HepG2 (cell line): ENCODE measurements at regions not wholly inside any gene's neighbourhood (a gene's known extent, or its start where the extent isn't known, plus 50 kb on each side); places are given as distances from the start of the nearest gene placed in this dataset.

ENCODE experiments used
- GTF3A ChIP-seq: sonication (generic); formaldehyde crosslinking; conservative IDR thresholded peaks from 2 replicates; pipeline ENCODE4 v1.4.0; 2020; ENCODE audit warnings: mild to moderate bottlenecking, missing genetic modification reagents
- MIER2 ChIP-seq: IDR thresholded peaks from 2 replicates; pipeline ENCODE4 v1.6.1; 2016; ENCODE audit warnings: missing biosample characterization, missing genetic modification reagents
- SP2 ChIP-seq: sonication (generic); formaldehyde crosslinking; IDR thresholded peaks from 2 replicates; pipeline ENCODE4 v1.5.1; 2020; ENCODE audit warnings: mild to moderate bottlenecking, missing genetic modification reagents
- SRSF9 ChIP-seq: fragments of 200-400 bp; formaldehyde crosslinking; IDR thresholded peaks from 2 replicates; pipeline ENCODE4 v1.6.1; 2018; ENCODE audit warnings: borderline replicate concordance, mild to moderate bottlenecking, low read depth, low read length; ENCODE audit not compliant: insufficient read depth, poor library complexity, severe bottlenecking
- TF ChIP-seq, protein P1 (sequence below): sonication (generic); formaldehyde crosslinking; IDR thresholded peaks from 2 replicates; pipeline ENCODE4 v1.4.0; 2020; ENCODE audit warnings: missing genetic modification reagents, mild to moderate bottlenecking, borderline replicate concordance

DNA sequence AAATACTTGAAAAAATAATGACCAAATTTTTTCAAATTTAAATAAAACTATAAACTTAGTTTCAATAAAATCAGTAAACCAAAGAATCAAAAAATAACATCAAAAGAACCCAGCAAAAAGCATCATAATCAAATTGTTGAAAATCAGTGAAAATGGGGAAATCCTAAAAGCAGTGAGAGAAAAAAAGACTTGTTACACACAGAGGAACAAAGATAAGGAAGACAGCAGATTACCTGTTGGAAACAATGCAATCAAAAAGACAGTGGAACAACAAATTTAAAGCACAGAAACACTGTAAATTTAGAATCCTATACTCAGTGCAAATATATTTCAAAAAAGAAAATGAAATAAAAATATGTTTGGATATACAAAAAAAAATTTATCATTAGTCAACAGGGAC, 156.2 kb upstream of the LMCD1 start:
- TF ChIP-seq SP2 (CRISPR knock-in tag) = no peak
- TF ChIP-seq, protein P1, sequence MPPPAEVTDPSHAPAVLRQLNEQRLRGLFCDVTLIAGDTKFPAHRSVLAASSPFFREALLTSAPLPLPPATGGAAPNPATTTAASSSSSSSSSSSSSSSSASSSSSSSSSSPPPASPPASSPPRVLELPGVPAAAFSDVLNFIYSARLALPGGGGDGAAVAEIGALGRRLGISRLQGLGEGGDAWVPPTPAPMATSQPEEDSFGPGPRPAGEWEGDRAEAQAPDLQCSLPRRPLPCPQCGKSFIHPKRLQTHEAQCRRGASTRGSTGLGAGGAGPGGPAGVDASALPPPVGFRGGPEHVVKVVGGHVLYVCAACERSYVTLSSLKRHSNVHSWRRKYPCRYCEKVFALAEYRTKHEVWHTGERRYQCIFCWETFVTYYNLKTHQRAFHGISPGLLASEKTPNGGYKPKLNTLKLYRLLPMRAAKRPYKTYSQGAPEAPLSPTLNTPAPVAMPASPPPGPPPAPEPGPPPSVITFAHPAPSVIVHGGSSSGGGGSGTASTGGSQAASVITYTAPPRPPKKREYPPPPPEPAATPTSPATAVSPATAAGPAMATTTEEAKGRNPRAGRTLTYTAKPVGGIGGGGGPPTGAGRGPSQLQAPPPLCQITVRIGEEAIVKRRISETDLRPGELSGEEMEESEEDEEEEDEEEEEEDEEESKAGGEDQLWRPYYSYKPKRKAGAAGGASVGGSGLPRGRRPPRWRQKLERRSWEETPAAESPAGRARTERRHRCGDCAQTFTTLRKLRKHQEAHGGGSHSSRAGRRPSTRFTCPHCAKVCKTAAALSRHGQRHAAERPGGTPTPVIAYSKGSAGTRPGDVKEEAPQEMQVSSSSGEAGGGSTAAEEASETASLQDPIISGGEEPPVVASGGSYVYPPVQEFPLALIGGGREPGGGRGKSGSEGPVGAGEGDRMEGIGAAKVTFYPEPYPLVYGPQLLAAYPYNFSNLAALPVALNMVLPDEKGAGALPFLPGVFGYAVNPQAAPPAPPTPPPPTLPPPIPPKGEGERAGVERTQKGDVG (CRISPR knock-in tag) = no peak
- TF ChIP-seq MIER2 (CRISPR knock-in tag) = no peak
- TF ChIP-seq GTF3A (CRISPR knock-in tag) = no peak
- no peak for TF ChIP-seq SRSF9
